Tibial artery (tissue), 4 donors: ENCODE measurements at regions not wholly inside any gene's neighbourhood (a gene's known extent, or its start where the extent isn't known, plus 50 kb on each side); places are given as distances from the start of the nearest gene placed in this dataset.

Source experiments
- DNase-seq, 2 donors: peaks; one replicate each; pipeline ENCODE4 v3.0.0-alpha.2; 2019
- H3K27ac ChIP-seq, 2 donors: fragments of 200-600 bp; sonication (generic) in 1 of 2; 1 replicate in 1 of 2; 2 replicates in 1 of 2; pipeline ENCODE4 v1.5.1; 2018 to 2019; ENCODE audit warnings: mild to moderate bottlenecking in 1 of 2
- H3K27me3 ChIP-seq, 2 donors: fragments of 200-600 bp; sonication (generic) in 1 of 2; one replicate each; pipeline versions ENCODE4 v1.5.1 to v1.6.0; 2016 to 2019
- H3K36me3 ChIP-seq, 3 donors: fragments of 200-600 bp; sonication (generic) in 2 of 3; one replicate each; pipeline ENCODE4 v1.5.1; 2016 to 2019; ENCODE audit warnings: mild to moderate bottlenecking in 2 of 3
- H3K4me1 ChIP-seq, 4 donors: fragments of 200-600 bp; sonication (generic) in 2 of 4; 1 replicate in 3 of 4; 2 replicates in 1 of 4; pipeline ENCODE4 v1.5.1; 2016 to 2019
- H3K4me3 ChIP-seq, 2 donors: fragments of 200-600 bp; sonication (generic) in 1 of 2; 1 replicate in 1 of 2; 2 replicates in 1 of 2; pipeline ENCODE4 v1.5.1; 2018 to 2019; ENCODE audit warnings: mild to moderate bottlenecking in 2 of 2
- H3K9me3 ChIP-seq, 3 donors: fragments of 200-600 bp; sonication (generic) in 1 of 3; one replicate each; pipeline ENCODE4 v1.5.1; 2016 to 2019
- intact Hi-C: fragments of 100-400 bp; cut with DNase I; formaldehyde crosslinking; loops from one replicate; pipeline ENCODE4 v1.15.0; 2023; ENCODE audit warnings: low total_unique reads
- TF ChIP-seq, protein P1 (sequence below), 2 experiments: fragments of 200-600 bp in 1 of 2; fragments of 450-650 bp in 1 of 2; IDR thresholded peaks; one replicate each; pipeline ENCODE4 v1.5.1; 2017 to 2019; ENCODE audit warnings: antibody characterized with exemption in 2 of 2, mild to moderate bottlenecking in 1 of 2, moderate library complexity in 1 of 2

DNA sequence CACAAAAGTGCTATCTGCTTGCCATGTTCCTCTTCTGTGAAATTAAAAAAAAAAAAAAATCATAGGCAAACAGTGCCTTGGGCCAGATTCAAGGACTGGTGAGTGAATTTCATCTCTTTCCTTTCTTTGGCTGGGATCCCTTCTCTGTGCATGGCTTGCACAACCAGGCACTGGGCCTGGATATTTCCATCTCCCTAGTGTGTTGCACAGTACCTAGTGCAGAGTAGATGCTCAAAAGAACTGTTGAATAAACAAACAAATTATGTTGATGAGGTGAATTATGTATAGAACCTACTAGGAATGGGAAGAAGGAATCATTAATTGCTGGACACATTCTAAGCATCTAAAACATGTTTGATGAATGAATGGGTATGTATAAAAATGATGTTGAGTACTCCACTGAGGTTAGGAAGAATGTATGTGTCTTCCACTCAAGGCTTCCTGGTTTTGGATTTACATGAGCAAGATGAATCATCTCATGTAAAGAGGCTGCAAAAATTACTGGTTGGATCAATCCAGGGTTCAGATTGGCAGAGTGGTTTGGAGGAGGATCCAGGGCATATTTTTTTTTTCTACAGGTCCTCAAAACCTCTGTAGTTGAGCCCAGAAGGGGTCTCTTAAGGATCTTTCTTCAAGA is 93.2 kb downstream of the EMP1 start:
- Histone ChIP-seq H3K9me3 (no peaks in the 10 kb centered on the region), H3K36me3 (no peaks in the 10 kb centered on the region), H3K27me3 (no peaks in the 10 kb centered on the region), H3K27ac (no peak overlapping the region), H3K4me3 (no peak overlapping the region), H3K4me1 (no peaks in the 10 kb centered on the region)
- TF ChIP-seq, protein P1, sequence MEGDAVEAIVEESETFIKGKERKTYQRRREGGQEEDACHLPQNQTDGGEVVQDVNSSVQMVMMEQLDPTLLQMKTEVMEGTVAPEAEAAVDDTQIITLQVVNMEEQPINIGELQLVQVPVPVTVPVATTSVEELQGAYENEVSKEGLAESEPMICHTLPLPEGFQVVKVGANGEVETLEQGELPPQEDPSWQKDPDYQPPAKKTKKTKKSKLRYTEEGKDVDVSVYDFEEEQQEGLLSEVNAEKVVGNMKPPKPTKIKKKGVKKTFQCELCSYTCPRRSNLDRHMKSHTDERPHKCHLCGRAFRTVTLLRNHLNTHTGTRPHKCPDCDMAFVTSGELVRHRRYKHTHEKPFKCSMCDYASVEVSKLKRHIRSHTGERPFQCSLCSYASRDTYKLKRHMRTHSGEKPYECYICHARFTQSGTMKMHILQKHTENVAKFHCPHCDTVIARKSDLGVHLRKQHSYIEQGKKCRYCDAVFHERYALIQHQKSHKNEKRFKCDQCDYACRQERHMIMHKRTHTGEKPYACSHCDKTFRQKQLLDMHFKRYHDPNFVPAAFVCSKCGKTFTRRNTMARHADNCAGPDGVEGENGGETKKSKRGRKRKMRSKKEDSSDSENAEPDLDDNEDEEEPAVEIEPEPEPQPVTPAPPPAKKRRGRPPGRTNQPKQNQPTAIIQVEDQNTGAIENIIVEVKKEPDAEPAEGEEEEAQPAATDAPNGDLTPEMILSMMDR (IDR thresholded peaks at IDR 0.05): no peak
- DNase-seq: peak in 1 of 2 donors; percentile 57
- intact Hi-C loops: no loop called here

- Histone ChIP-seq H3K27me3 (no peaks in the 10 kb centered on the region), H3K9me3 (no peaks in the 10 kb centered on the region), H3K27ac (no peak overlapping the region), H3K4me1 (no peaks in the 10 kb centered on the region), H3K4me3 (no peak overlapping the region), H3K36me3 (no peaks in the 10 kb centered on the region)
- intact Hi-C loops: no loop called here
- no peak for DNase-seq
- TF ChIP-seq, protein P1 (IDR thresholded peaks at IDR 0.05): no peak
Measured at GRCh38 chr12:13288937-13289652, 92.6 kb downstream of the EMP1 start.

GRCh38 chr12:13288501-13288900 is 92.0 kb downstream of the EMP1 start:
- no peak overlapping the region for H3K4me3 ChIP-seq
- no peaks in the 10 kb centered on the region for H3K4me1 ChIP-seq
- no peak overlapping the region for H3K27ac ChIP-seq
- no peak for DNase-seq
- intact Hi-C loops: no loop called here
- no peaks in the 10 kb centered on the region for H3K9me3 ChIP-seq
- H3K36me3 ChIP-seq: no peaks in the 10 kb centered on the region
- TF ChIP-seq, protein P1 (IDR thresholded peaks at IDR 0.05): no peak
- H3K27me3 ChIP-seq: no peaks in the 10 kb centered on the region

GRCh38 chr12:13283867-13284266 is 87.3 kb downstream of the EMP1 start:
- DNase-seq: no peak
- Histone ChIP-seq H3K9me3 (no peaks in the 10 kb centered on the region), H3K27me3 (no peaks in the 10 kb centered on the region), H3K4me1 (no peaks in the 10 kb centered on the region), H3K27ac (no peak overlapping the region), H3K36me3 (no peaks in the 10 kb centered on the region), H3K4me3 (no peak overlapping the region)
- TF ChIP-seq, protein P1 (IDR thresholded peaks at IDR 0.05): no peak
- intact Hi-C loops: no loop called here

- Histone ChIP-seq H3K27me3 (peaks cover 0 to 5% of the 10 kb centered on the region in 2 donors), H3K4me3 (no peak overlapping the region), H3K9me3 (no peaks in the 10 kb centered on the region), H3K27ac (no peak overlapping the region), H3K36me3 (no peaks in the 10 kb centered on the region), H3K4me1 (peaks cover 0 to 6% (median 1%) of the 10 kb centered on the region in 4 donors)
- intact Hi-C loops: no loop called here
- no peak for DNase-seq
- TF ChIP-seq, protein P1 (IDR thresholded peaks at IDR 0.05): no peak
Measured at GRCh38 chr12:13282861-13283260, 86.3 kb downstream of the EMP1 start.
